GM23248 (cell line): ENCODE measurements at regions not wholly inside any gene's neighbourhood (a gene's known extent, or its start where the extent isn't known, plus 50 kb on each side); places are given as distances from the start of the nearest gene placed in this dataset.
"Not testable (repeated sequence)": the region's sequence is repeated elsewhere in the genome, so short reads cannot be mapped to it uniquely, and the experiment has no call there.

Experiments used
- DNase-seq: peaks from one replicate; pipeline ENCODE4 v3.0.0-alpha.2; 2015
- H2AFZ ChIP-seq: fragments of 200-600 bp; sonication (generic); 2 replicates; pipeline ENCODE4 v1.6.1; 2016; ENCODE audit warnings: antibody characterized with exemption
- H3F3A ChIP-seq: fragments of 200-600 bp; sonication (generic); 2 replicates; pipeline ENCODE4 v1.6.1; 2016; ENCODE audit warnings: mild to moderate bottlenecking, antibody characterized with exemption, mixed run types; ENCODE audit not compliant: insufficient read depth
- H3K27ac ChIP-seq: fragments of 200-600 bp; sonication (generic); 2 replicates; pipeline ENCODE4 v1.5.1; 2016; ENCODE audit warnings: mild to moderate bottlenecking
- H3K27me3 ChIP-seq: fragments of 200-600 bp; sonication (generic); replicated peaks from 2 replicates; pipeline ENCODE4 v1.6.1; 2016; ENCODE audit warnings: mild to moderate bottlenecking; ENCODE audit not compliant: insufficient read depth
- H3K36me3 ChIP-seq: fragments of 200-600 bp; sonication (generic); 2 replicates; pipeline ENCODE4 v1.6.1; 2016; ENCODE audit warnings: low read depth, mild to moderate bottlenecking
- H3K4me1 ChIP-seq: fragments of 200-600 bp; sonication (generic); 2 replicates; pipeline ENCODE4 v1.6.1; 2016; ENCODE audit warnings: mild to moderate bottlenecking; ENCODE audit not compliant: insufficient read depth
- H3K4me2 ChIP-seq: fragments of 200-600 bp; sonication (generic); one replicate; pipeline ENCODE4 v1.6.1; 2016; ENCODE audit warnings: mild to moderate bottlenecking; ENCODE audit not compliant: unreplicated experiment
- H3K4me3 ChIP-seq: fragments of 200-600 bp; sonication (generic); 2 replicates; pipeline ENCODE4 v1.5.1; 2016; ENCODE audit warnings: mild to moderate bottlenecking
- H3K79me2 ChIP-seq: fragments of 200-600 bp; sonication (generic); 2 replicates; pipeline ENCODE4 v1.6.1; 2016; ENCODE audit warnings: mild to moderate bottlenecking; ENCODE audit not compliant: insufficient read depth
- H3K9ac ChIP-seq: fragments of 200-600 bp; sonication (generic); 2 replicates; pipeline ENCODE4 v1.6.1; 2016; ENCODE audit warnings: mild to moderate bottlenecking
- H3K9me2 ChIP-seq: fragments of 200-600 bp; sonication (generic); 2 replicates; pipeline ENCODE4 v1.6.1; 2016; ENCODE audit warnings: mixed run types, mild to moderate bottlenecking, moderate library complexity; ENCODE audit not compliant: insufficient read depth
- H3K9me3 ChIP-seq: fragments of 200-600 bp; sonication (generic); one replicate; pipeline ENCODE4 v1.6.1; 2017; ENCODE audit warnings: low read depth
- H4K20me1 ChIP-seq: fragments of 200-600 bp; sonication (generic); 2 replicates; pipeline ENCODE4 v1.6.0; 2016; ENCODE audit not compliant: insufficient read depth
- EZH2 ChIP-seq: fragments of 200-600 bp; sonication (generic); IDR thresholded peaks from 2 replicates; pipeline ENCODE4 v1.6.1; 2018; ENCODE audit warnings: antibody characterized with exemption, mild to moderate bottlenecking; ENCODE audit not compliant: insufficient read depth, poor library complexity, severe bottlenecking
- EZH2phosphoT487 ChIP-seq: fragments of 200-600 bp; sonication (generic); IDR thresholded peaks from 2 replicates; pipeline ENCODE4 v1.6.1; 2018; ENCODE audit warnings: antibody characterized with exemption, moderate library complexity, mild to moderate bottlenecking, low read depth; ENCODE audit not compliant: insufficient read depth
- WGBS, 2 experiments: methylation state at CpG; one replicate each; pipeline ENCODE4 v1.1.6; 2015 to 2017; ENCODE audit warnings: low lambda C conversion rate in 2 of 2, low coverage in 1 of 2; ENCODE audit errors: missing lambda C conversion rate in 2 of 2; 5-methylcytosine and 5-hydroxymethylcytosine counted together
- in situ Hi-C: fragments of 300-500 bp; cut with MboI; formaldehyde crosslinking; loops from 2 replicates; pipeline ENCODE4 v1.15.0; 2020

DNA sequence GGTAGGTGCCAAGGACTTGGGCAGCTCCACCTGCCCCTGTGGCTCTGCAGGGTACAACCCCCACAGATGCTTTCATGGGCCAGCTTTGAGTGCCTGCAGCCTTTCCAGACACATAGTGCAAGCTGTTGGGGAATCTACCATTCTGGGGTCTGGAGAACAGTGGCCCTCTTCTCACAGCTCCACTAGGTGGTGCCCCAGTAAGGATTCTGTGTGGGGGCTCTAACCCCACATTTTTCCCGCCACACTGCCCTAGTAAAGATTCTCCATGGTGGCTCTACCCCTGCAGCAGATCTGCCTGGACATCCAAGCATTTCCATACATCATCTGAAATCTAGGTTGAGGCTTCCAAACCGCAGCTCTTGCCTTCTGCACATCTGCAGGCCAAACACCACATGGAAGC, 149.7 kb upstream of the FNDC3A start:
- Histone ChIP-seq H3K4me2 (no peak overlapping the region), H2AFZ (no peak overlapping the region), H3K9me2 (no peaks in the 10 kb centered on the region), H3K4me1 (peaks cover 9% of the 10 kb centered on the region; the same call in 1 of the 2 replicates), H3K27ac (no peak overlapping the region), H3K79me2 (no peaks in the 10 kb centered on the region), H3K9me3 (no peaks in the 10 kb centered on the region), H3K36me3 (no peaks in the 10 kb centered on the region), H3F3A (no peaks in the 10 kb centered on the region), H3K9ac (no peak overlapping the region), H4K20me1 (no peaks in the 10 kb centered on the region), H3K27me3 (no peaks in the 10 kb centered on the region), H3K4me3 (no peak overlapping the region)
- TF ChIP-seq EZH2phosphoT487 = no peak
- WGBS, 2 experiments = 77 to 78% methylated on average over 2 of the region's 2 CpGs
- no peak for DNase-seq
- in situ Hi-C loops = no loop called here

DNA sequence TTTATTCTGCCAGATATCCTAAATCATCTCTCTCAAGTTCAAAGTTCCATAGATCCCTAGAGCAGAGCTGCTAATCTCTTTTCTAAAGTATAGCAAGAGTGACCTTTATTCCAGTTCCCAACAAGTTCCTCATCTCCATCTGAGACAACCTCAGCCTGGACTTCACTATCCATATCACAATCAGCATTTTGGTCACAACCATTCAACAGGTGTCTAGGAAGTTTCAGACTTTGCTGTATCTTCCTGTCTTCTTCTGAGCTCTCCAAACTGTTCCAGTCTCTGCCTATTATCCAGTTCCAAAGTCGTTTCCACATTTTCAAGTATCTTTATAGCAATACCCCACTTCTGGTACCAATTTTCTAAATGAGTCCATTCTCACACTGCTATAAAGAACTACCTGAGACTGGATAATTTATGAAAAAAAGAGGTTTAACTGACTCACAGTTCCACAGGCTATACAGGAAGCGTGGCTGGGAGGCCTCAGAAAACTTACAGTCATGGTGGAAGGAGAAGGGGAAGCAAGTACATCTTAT, 148.7 kb upstream of the FNDC3A start:
- H4K20me1 ChIP-seq, H3K27ac ChIP-seq, H2AFZ ChIP-seq, H3K79me2 ChIP-seq, H3F3A ChIP-seq, H3K4me2 ChIP-seq, H3K4me3 ChIP-seq, H3K9me3 ChIP-seq, in situ Hi-C loops, H3K9me2 ChIP-seq, H3K36me3 ChIP-seq, DNase-seq, H3K27me3 ChIP-seq, H3K9ac ChIP-seq, H3K4me1 ChIP-seq: not testable (repeated sequence)
- WGBS, 2 experiments = 30 to 32% methylated on average over 2 of the region's 2 CpGs

DNA sequence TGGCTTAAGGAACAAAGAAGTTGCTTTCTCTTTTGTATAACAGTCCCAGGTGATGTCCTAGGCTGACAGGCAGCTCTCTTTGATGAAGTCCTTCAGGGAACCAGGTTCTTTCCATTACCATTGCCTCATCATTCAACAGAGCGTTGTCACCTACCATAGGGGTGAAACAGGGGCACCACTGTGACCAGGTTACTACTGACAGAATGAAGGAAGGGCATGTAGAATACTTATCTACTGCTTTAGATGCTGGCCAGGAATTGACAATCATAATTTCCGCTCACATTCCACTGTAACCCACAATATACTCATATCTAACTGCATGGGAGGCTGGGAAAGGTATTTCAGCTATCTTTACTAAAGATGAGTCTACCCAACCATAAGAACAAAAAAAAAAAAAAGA, 148.0 kb upstream of the FNDC3A start:
- in situ Hi-C loops = no loop called here
- Histone ChIP-seq H3K27ac (no peak overlapping the region), H3K9me3 (no peaks in the 10 kb centered on the region), H3K4me3 (no peak overlapping the region), H3K9me2 (no peaks in the 10 kb centered on the region), H3K9ac (no peak overlapping the region), H3K4me2 (no peak overlapping the region), H3K4me1 (peaks cover 9% of the 10 kb centered on the region; the same call in 1 of the 2 replicates), H4K20me1 (no peaks in the 10 kb centered on the region), H3K79me2 (no peaks in the 10 kb centered on the region), H3K27me3 (no peaks in the 10 kb centered on the region), H3K36me3 (no peaks in the 10 kb centered on the region), H2AFZ (no peak overlapping the region), H3F3A (no peaks in the 10 kb centered on the region)
- 76 to 77% methylated on average over 2 of the region's 2 CpGs for WGBS, 2 experiments
- DNase-seq = no peak
- no peak for TF ChIP-seq EZH2phosphoT487
- no peak for TF ChIP-seq EZH2

DNA sequence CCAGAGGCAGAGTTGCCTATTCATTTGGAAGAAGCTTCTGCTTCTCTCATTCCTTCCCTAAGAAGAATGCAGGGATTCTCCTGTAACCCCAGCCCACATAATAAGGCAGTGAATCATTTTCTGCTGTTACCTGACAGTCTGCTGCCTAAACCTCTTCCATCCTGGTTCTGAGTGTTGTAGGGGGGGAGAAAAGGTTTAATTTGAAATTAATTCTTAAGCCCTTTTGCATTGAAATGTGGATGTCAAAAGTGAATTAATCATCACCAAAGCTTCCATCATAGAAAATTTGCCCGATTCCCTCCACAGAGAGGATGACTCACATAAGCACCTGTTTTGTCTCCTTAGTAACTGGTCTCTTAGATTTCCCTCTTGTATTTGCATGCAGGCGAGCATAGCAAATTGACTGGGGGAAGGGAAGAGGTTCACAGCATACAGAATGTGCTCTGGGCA, 146.7 kb upstream of the FNDC3A start:
- Histone ChIP-seq H3K79me2 (no peaks in the 10 kb centered on the region), H3K27me3 (no peaks in the 10 kb centered on the region), H3F3A (no peaks in the 10 kb centered on the region), H3K9ac (no peak overlapping the region), H3K9me2 (no peaks in the 10 kb centered on the region), H3K36me3 (no peaks in the 10 kb centered on the region), H3K4me1 (peaks cover 9% of the 10 kb centered on the region; the same call in 1 of the 2 replicates), H4K20me1 (no peaks in the 10 kb centered on the region), H3K9me3 (no peaks in the 10 kb centered on the region), H3K4me3 (no peak overlapping the region), H3K4me2 (no peak overlapping the region), H3K27ac (no peak overlapping the region), H2AFZ (no peak overlapping the region)
- DNase-seq = no peak
- 59 to 61% methylated on average over 2 of the region's 2 CpGs for WGBS, 2 experiments
- in situ Hi-C loops = no loop called here
- TF ChIP-seq EZH2phosphoT487 (no peak), EZH2 (no peak)

DNA sequence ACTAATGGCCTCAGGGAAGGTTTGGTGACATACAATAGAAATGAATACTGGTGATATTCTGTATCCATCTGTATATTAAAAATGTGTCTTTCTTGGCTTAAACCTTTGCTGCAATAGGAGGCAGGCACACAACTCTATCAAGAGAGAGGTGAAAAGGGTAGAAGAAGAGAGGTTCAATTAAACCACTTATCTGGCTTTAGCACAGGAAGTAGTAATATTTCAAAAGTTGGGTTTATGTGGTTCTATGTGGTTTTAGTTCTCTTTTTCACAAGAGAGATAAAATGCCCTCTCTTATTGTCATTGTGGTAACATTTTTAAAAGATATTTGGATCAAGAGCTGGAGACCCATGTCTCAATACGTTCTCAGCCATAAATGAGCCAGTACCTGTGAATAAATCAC, 146.2 kb upstream of the FNDC3A start:
- Histone ChIP-seq H3K9me2 (no peaks in the 10 kb centered on the region), H3K4me2 (no peak overlapping the region), H4K20me1 (no peaks in the 10 kb centered on the region), H3K9ac (no peak overlapping the region), H3K79me2 (no peaks in the 10 kb centered on the region), H2AFZ (no peak overlapping the region), H3K9me3 (no peaks in the 10 kb centered on the region), H3K27ac (no peak overlapping the region), H3K4me3 (no peak overlapping the region), H3K4me1 (peaks cover 9% of the 10 kb centered on the region; the same call in 1 of the 2 replicates), H3F3A (no peaks in the 10 kb centered on the region), H3K36me3 (no peaks in the 10 kb centered on the region), H3K27me3 (no peaks in the 10 kb centered on the region)
- TF ChIP-seq EZH2 (no peak), EZH2phosphoT487 (no peak)
- WGBS, 2 experiments = 95% methylated on average over 1 of the region's 1 CpG
- in situ Hi-C loops = no loop called here
- no peak for DNase-seq
